PC-3 (cell line): ENCODE measurements at regions not wholly inside any gene's neighbourhood (a gene's known extent, or its start where the extent isn't known, plus 50 kb on each side); places are given as distances from the start of the nearest gene placed in this dataset.

Experiments
- ATAC-seq: fragments of 200-7000 bp; cut with Tn5 transposase; 2 replicates; pipeline ENCODE4 v1.9.1; 2020; ENCODE audit warnings: mild to moderate bottlenecking, moderate library complexity
- BruUV-seq: library from RNA; stranded (reverse); fragments of 400-500 nt; replicated peaks from 2 replicates; lab custom pipeline; 2021; lab: Mats Ljungman, UMichigan
- CTCF ChIA-PET: fragments of 300-600 bp; sonication (Branson Sonifier 250); formaldehyde crosslinking; loops from one replicate; lab custom pipeline; 2022; ENCODE audit warnings: antibody characterized with exemption; lab: Charles Lee
- POLR2A ChIA-PET: fragments of 300-600 bp; sonication (Branson Sonifier 250); formaldehyde crosslinking; loops from one replicate; lab custom pipeline; 2022; ENCODE audit warnings: antibody characterized with exemption; ENCODE audit not compliant: unreplicated experiment; lab: Charles Lee
- DNase-seq: peaks from one replicate; pipeline ENCODE4 v3.0.0-alpha.2; 2015
- H2AFZ ChIP-seq: fragments of 300-600 bp; sonication (generic); 2 replicates; pipeline ENCODE4 v1.6.0; 2016; ENCODE audit warnings: antibody characterized with exemption, low read length
- H3F3A ChIP-seq: fragments of 300-600 bp; sonication (generic); one replicate; pipeline ENCODE4 v1.6.0; 2017; ENCODE audit warnings: antibody characterized with exemption, low read length, control low read depth, mild to moderate bottlenecking; ENCODE audit not compliant: unreplicated experiment
- H3K27ac ChIP-seq: fragments of 300-600 bp; sonication (generic); 2 replicates; pipeline ENCODE4 v1.5.1; 2016; ENCODE audit warnings: mild to moderate bottlenecking, low read length
- H3K27me3 ChIP-seq: fragments of 300-600 bp; sonication (generic); 2 replicates; pipeline ENCODE4 v1.6.1; 2016; ENCODE audit warnings: low read length, mixed read lengths
- H3K36me3 ChIP-seq: fragments of 300-600 bp; sonication (generic); 2 replicates; pipeline ENCODE4 v1.6.1; 2016; ENCODE audit warnings: low read depth, mixed run types, low read length, mixed read lengths
- H3K4me1 ChIP-seq: fragments of 300-600 bp; sonication (generic); 2 replicates; pipeline ENCODE4 v1.5.1; 2016; ENCODE audit warnings: low read length; ENCODE audit not compliant: insufficient read depth
- H3K4me2 ChIP-seq: fragments of 300-600 bp; sonication (generic); 2 replicates; pipeline ENCODE4 v1.6.0; 2016; ENCODE audit warnings: low read length
- H3K4me3 ChIP-seq: fragments of 300-600 bp; sonication (generic); 2 replicates; pipeline ENCODE4 v1.5.1; 2016; ENCODE audit warnings: mild to moderate bottlenecking, low read length, mixed read lengths
- H3K79me2 ChIP-seq: fragments of 300-600 bp; sonication (generic); 2 replicates; pipeline ENCODE4 v1.6.1; 2017; ENCODE audit warnings: low read length, mixed read lengths
- H3K9ac ChIP-seq: fragments of 300-600 bp; sonication (generic); 2 replicates; pipeline ENCODE4 v1.6.0; 2016; ENCODE audit warnings: mild to moderate bottlenecking, low read length
- H3K9me2 ChIP-seq: fragments of 300-600 bp; sonication (generic); replicated peaks from 2 replicates; pipeline ENCODE4 v1.6.1; 2016; ENCODE audit warnings: mixed run types, low read length, mixed read lengths
- H3K9me3 ChIP-seq: fragments of 300-600 bp; sonication (generic); 2 replicates; pipeline ENCODE4 v1.6.1; 2016; ENCODE audit warnings: low read length, mixed read lengths
- H4K20me1 ChIP-seq: fragments of 300-600 bp; sonication (generic); 2 replicates; pipeline ENCODE4 v1.6.1; 2016; ENCODE audit warnings: low read length, mixed read lengths
- EZH2 ChIP-seq: fragments of 300-600 bp; sonication (generic); IDR thresholded peaks from one replicate; pipeline ENCODE4 v1.6.1; 2017; ENCODE audit warnings: antibody characterized with exemption, mild to moderate bottlenecking, low read length; ENCODE audit not compliant: unreplicated experiment
- EZH2phosphoT487 ChIP-seq: fragments of 300-600 bp; sonication (generic); IDR thresholded peaks from 2 replicates; pipeline ENCODE4 v1.6.1; 2018; ENCODE audit warnings: mild to moderate bottlenecking, antibody characterized with exemption, low read length, borderline replicate concordance
- intact Hi-C: fragments of 100-400 bp; cut with micrococcal nuclease; formaldehyde crosslinking; loops from 2 replicates; pipeline ENCODE4 v1.9.0; 2023
- TF ChIP-seq, protein P1 (sequence below): fragments of 300-600 bp; sonication (generic); conservative IDR thresholded peaks from 2 replicates; pipeline ENCODE4 v1.5.1; 2017; ENCODE audit warnings: antibody characterized with exemption, low read depth, mild to moderate bottlenecking, low read length

DNA sequence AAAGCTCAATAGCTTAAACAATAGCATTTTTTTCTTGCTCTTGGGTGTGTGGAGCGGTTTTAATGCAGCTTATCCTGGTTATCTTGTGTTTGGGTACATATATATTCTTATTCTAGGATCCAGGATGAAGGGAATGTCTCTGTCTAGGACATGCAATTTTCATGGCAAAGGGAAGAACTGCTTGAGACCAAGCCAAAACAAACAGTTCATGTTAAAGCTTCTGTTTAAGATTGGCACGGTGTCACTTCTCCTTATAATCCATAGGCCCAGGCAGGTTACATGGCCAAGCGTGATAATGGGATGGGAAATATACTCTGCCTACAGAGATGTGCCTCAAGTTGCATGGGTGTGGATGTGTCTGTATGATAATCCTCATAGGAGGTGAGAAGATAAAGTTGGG, 177.1 kb upstream of the PGR start:
- Histone ChIP-seq H3K27me3 (peaks cover 32% of the 10 kb centered on the region), H3K79me2 (no peaks in the 10 kb centered on the region), H2AFZ (no peak overlapping the region), H3K36me3 (no peaks in the 10 kb centered on the region), H3K4me3 (no peak overlapping the region), H3K9me2 (no peaks in the 10 kb centered on the region), H3F3A (no peaks in the 10 kb centered on the region), H3K27ac (no peak overlapping the region), H3K4me2 (no peak overlapping the region), H3K9me3 (no peaks in the 10 kb centered on the region), H3K4me1 (no peaks in the 10 kb centered on the region), H3K9ac (no peak overlapping the region), H4K20me1 (no peaks in the 10 kb centered on the region)
- ChIA-PET CTCF (no interaction called here), POLR2A (no interaction called here)
- TF ChIP-seq EZH2: no peak
- TF ChIP-seq, protein P1, sequence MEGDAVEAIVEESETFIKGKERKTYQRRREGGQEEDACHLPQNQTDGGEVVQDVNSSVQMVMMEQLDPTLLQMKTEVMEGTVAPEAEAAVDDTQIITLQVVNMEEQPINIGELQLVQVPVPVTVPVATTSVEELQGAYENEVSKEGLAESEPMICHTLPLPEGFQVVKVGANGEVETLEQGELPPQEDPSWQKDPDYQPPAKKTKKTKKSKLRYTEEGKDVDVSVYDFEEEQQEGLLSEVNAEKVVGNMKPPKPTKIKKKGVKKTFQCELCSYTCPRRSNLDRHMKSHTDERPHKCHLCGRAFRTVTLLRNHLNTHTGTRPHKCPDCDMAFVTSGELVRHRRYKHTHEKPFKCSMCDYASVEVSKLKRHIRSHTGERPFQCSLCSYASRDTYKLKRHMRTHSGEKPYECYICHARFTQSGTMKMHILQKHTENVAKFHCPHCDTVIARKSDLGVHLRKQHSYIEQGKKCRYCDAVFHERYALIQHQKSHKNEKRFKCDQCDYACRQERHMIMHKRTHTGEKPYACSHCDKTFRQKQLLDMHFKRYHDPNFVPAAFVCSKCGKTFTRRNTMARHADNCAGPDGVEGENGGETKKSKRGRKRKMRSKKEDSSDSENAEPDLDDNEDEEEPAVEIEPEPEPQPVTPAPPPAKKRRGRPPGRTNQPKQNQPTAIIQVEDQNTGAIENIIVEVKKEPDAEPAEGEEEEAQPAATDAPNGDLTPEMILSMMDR: no peak
- TF ChIP-seq EZH2phosphoT487: no peak
- intact Hi-C loops: no loop called here
- ATAC-seq (no peak), DNase-seq (no peak)
- no TSS peak for BruUV-seq

DNA sequence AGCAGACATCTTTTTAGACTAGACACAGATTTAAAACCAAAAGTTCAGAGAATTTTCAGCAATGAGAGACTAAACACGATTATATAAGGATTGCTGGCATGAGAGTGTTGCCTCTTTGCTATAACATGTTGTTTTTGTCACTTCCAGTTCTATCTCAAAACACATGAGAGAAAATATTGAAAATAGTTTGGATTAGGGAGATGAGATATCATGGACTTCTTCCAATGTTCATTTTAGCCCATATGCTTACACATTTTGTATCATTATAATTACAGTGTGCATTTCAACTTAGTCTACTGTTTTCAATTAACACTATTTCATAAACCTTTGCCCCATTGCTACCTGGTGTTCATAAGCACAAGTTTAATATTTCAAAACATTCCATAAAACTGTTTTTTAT, 175.9 kb upstream of the PGR start:
- ChIA-PET POLR2A (no interaction called here), CTCF (no interaction called here)

DNA sequence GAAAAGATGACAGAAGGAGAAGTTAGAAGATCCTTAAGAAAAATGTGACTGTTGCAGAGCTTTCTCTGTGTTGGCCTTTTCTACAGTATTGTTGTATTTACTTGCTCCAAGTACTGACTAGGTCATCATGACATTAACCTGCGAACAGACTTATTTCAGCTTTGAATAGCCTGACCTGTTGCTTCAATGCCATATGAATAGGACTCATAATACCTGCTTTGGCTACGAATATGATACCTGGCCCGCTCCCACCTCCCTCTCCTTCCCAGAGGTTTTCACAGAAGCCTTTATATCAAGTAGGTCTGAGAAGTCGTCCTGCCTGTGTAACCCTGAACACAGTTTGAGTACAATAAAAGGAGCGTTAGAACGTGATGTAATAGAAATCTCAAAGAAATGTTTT, 169.6 kb upstream of the PGR start:
- Histone ChIP-seq H3K4me2 (no peak overlapping the region), H3K9me2 (no peaks in the 10 kb centered on the region), H3K4me1 (0 out of 2 replicates have a peak, but pooled peaks cover 3% of the 10 kb centered on the region), H3K79me2 (no peaks in the 10 kb centered on the region), H3K36me3 (no peaks in the 10 kb centered on the region), H4K20me1 (no peaks in the 10 kb centered on the region), H3K9ac (no peak overlapping the region), H3K4me3 (no peak overlapping the region), H3K27me3 (peaks cover 27% of the 10 kb centered on the region), H2AFZ (no peak overlapping the region), H3K9me3 (no peaks in the 10 kb centered on the region), H3F3A (no peaks in the 10 kb centered on the region), H3K27ac (no peak overlapping the region)
- ChIA-PET CTCF (no interaction called here), POLR2A (no interaction called here)
- BruUV-seq: no TSS peak
- intact Hi-C loops: no loop called here
- DNase-seq (no peak), ATAC-seq (no peak)
- TF ChIP-seq EZH2phosphoT487: no peak
- TF ChIP-seq, protein P1: no peak
- no peak for TF ChIP-seq EZH2

More for the DNA sequence above, 175.9 kb upstream of the PGR start:
- Histone ChIP-seq H3K36me3 (no peaks in the 10 kb centered on the region), H3K27me3 (peaks cover 38% of the 10 kb centered on the region), H3K4me1 (no peaks in the 10 kb centered on the region), H3K4me3 (no peak overlapping the region), H3K9ac (no peak overlapping the region), H3K9me3 (no peaks in the 10 kb centered on the region), H3K79me2 (no peaks in the 10 kb centered on the region), H2AFZ (no peak overlapping the region), H3K4me2 (no peak overlapping the region), H3F3A (no peaks in the 10 kb centered on the region), H3K27ac (no peak overlapping the region), H4K20me1 (no peaks in the 10 kb centered on the region), H3K9me2 (no peaks in the 10 kb centered on the region)
- TF ChIP-seq EZH2 (no peak), EZH2phosphoT487 (no peak)
- TF ChIP-seq, protein P1: no peak
- DNase-seq: no peak
- intact Hi-C loops: no loop called here
- no TSS peak for BruUV-seq
- no peak for ATAC-seq
